ENCODE measurements at regions not wholly inside any gene's neighbourhood (a gene's known extent, or its start where the extent isn't known, plus 50 kb on each side); places are given as distances from the start of the nearest gene placed in this dataset.
A peak's percentile ranks its signal among the peaks of the same experiment; 100 is the strongest.

DNA sequence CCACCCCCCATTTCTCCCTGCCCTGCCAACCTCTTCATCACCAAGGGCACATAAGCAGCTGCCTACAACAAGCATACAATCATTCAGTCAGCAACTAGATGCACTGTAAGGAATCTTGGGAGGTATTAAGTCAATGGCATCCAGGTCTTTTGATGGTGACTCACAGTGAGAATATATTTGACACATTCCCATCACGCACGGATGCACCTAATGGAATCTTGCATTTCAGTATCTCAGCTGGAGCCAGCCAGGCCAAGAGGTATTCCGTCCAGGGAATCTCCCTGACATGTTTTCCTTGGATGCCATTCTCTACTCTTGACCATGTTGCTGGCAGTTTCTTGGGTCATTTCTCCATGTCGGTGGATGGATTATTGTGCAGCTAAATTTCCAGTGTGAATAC, 73.9 kb upstream of the CAPRIN2 start:
- Histone ChIP-seq H3K79me2 (ENCODE audit: control insufficient read depth, insufficient read depth, low read length) (no peaks in the 10 kb centered on the region), H3K27ac (ENCODE audit: insufficient read depth, low read length) (no peak overlapping the region), H3K9ac (ENCODE audit: insufficient read depth, low read length) (no peak overlapping the region), H3K9me3 (ENCODE audit: control insufficient read depth, insufficient read depth, low read depth, low read length) (no peaks in the 10 kb centered on the region), H2AFZ (ENCODE audit: low read length) (no peak overlapping the region), H3K36me3 (ENCODE audit: control insufficient read depth, insufficient read depth, low read length) (no peaks in the 10 kb centered on the region), H3K4me3 (replicated peaks in 1 of 4; ENCODE audit: control extremely low read depth in 1 of 4, insufficient read depth in 1 of 4, low read depth in 3 of 4, low read length in 4 of 4) (no peak overlapping the region), H4K20me1 (ENCODE audit: control insufficient read depth, extremely low read depth, insufficient read depth, low read length) (no peaks in the 10 kb centered on the region), H3K27me3 (ENCODE audit: control insufficient read depth, insufficient read depth, low read length) (peaks cover 10% of the 10 kb centered on the region), H3K4me1 (ENCODE audit: control insufficient read depth, extremely low read depth, insufficient read depth, low read length) (no peaks in the 10 kb centered on the region), H3K4me2 (ENCODE audit: extremely low read depth, insufficient read depth, low read length) (no peak overlapping the region)
- TF ChIP-seq EZH2 (IDR thresholded peaks at IDR 0.05; ENCODE audit: low read length, missing control alignments): no peak
- TF ChIP-seq, protein P1, sequence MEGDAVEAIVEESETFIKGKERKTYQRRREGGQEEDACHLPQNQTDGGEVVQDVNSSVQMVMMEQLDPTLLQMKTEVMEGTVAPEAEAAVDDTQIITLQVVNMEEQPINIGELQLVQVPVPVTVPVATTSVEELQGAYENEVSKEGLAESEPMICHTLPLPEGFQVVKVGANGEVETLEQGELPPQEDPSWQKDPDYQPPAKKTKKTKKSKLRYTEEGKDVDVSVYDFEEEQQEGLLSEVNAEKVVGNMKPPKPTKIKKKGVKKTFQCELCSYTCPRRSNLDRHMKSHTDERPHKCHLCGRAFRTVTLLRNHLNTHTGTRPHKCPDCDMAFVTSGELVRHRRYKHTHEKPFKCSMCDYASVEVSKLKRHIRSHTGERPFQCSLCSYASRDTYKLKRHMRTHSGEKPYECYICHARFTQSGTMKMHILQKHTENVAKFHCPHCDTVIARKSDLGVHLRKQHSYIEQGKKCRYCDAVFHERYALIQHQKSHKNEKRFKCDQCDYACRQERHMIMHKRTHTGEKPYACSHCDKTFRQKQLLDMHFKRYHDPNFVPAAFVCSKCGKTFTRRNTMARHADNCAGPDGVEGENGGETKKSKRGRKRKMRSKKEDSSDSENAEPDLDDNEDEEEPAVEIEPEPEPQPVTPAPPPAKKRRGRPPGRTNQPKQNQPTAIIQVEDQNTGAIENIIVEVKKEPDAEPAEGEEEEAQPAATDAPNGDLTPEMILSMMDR (conservative IDR thresholded peaks at IDR 0.05 in 1 of 2, IDR thresholded peaks at IDR 0.05 in 1 of 2; ENCODE audit: low read depth in 1 of 2, low read length in 2 of 2): no peak
- peak in 1 of 2 donors; percentile 72 for DNase-seq (ENCODE audit: low read depth in 2 of 2)

DNA sequence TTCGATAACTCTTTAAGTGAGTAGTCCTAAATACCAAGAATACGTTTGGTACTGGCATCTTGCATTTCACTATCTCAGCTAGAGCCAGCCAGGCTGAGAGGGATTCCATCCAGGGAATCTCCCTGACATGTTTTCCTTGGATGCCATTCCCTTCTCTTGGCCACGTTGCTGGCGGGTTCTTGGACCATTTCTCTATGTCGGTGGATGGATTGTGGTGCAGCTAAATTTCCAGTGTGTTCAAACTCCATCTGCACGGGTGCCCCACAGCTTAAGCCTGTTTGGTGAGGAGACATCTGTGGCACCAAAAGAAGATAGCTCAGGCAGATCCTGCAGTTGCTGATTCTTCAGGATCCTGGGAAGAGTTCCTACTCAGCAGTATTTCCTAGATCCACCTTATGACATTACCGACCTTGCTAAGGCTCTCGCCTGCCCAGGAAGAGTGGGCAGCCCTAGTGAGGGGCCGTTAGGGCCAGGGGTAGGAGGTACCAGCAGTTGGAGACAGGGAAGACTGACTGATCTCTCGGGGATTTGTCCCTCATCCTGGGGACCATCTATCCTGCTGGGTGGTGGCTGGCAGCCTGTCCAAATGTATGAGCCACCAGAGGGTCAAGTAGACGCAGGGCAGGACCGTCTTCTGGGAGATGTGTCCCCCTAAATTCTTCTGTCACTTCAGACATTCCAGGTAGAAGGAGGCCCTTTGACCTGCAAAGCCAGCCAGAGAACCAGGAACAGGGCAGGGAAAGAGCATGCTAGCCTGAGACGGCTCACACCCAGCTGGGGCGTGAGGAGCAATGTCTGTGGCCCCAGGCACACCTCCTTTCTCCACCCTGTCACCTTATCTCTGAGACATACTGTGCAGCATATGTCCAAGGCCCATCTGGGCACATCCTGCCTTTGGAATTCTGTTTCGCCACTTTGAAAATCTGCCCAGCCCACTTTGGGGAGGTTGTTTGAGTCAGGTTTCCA, 72.6 kb upstream of the CAPRIN2 start:
- Histone ChIP-seq H3K79me2 (ENCODE audit: control insufficient read depth, insufficient read depth, low read length) (no peaks in the 10 kb centered on the region), H3K9me3 (ENCODE audit: control insufficient read depth, insufficient read depth, low read depth, low read length) (no peaks in the 10 kb centered on the region), H3K27me3 (ENCODE audit: control insufficient read depth, insufficient read depth, low read length) (peaks cover 10% of the 10 kb centered on the region), H3K27ac (ENCODE audit: insufficient read depth, low read length) (no peak overlapping the region), H3K9ac (ENCODE audit: insufficient read depth, low read length) (no peak overlapping the region), H4K20me1 (ENCODE audit: control insufficient read depth, extremely low read depth, insufficient read depth, low read length) (no peaks in the 10 kb centered on the region), H3K4me2 (ENCODE audit: extremely low read depth, insufficient read depth, low read length) (no peak overlapping the region), H3K4me1 (ENCODE audit: control insufficient read depth, extremely low read depth, insufficient read depth, low read length) (no peaks in the 10 kb centered on the region), H3K36me3 (ENCODE audit: control insufficient read depth, insufficient read depth, low read length) (no peaks in the 10 kb centered on the region), H3K4me3 (replicated peaks in 1 of 4; ENCODE audit: control extremely low read depth in 1 of 4, insufficient read depth in 1 of 4, low read depth in 3 of 4, low read length in 4 of 4) (no peak overlapping the region), H2AFZ (ENCODE audit: low read length) (no peak overlapping the region)
- no peak for DNase-seq (ENCODE audit: low read depth in 2 of 2)
- no peak for TF ChIP-seq EZH2 (IDR thresholded peaks at IDR 0.05; ENCODE audit: low read length, missing control alignments)
- TF ChIP-seq, protein P1 (conservative IDR thresholded peaks at IDR 0.05 in 1 of 2, IDR thresholded peaks at IDR 0.05 in 1 of 2; ENCODE audit: low read depth in 1 of 2, low read length in 2 of 2): no peak

DNA sequence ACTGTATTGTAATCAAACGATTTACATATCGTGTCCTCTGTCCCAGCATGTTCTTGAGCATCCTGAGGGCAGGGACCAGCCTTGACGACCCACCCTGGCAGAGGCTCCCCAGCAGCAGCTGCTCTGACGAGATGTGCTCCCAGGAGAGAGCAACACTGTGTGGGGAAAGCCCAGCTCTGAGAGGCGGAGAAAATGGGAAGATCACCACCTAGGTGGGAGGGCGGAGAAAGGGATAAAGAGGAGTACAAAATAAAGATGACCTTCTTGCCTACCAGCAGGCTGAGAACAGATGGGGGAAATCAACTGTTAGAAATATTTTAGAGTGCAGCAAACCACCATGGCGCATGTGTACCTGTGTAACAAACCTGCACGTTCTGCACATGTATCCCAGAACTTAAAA, 71.5 kb upstream of the CAPRIN2 start:
- Histone ChIP-seq H3K4me2 (ENCODE audit: extremely low read depth, insufficient read depth, low read length) (no peak overlapping the region), H3K4me3 (replicated peaks in 1 of 4; ENCODE audit: control extremely low read depth in 1 of 4, insufficient read depth in 1 of 4, low read depth in 3 of 4, low read length in 4 of 4) (no peak overlapping the region), H3K36me3 (ENCODE audit: control insufficient read depth, insufficient read depth, low read length) (no peaks in the 10 kb centered on the region), H3K79me2 (ENCODE audit: control insufficient read depth, insufficient read depth, low read length) (no peaks in the 10 kb centered on the region), H3K9me3 (ENCODE audit: control insufficient read depth, insufficient read depth, low read depth, low read length) (no peaks in the 10 kb centered on the region), H3K9ac (ENCODE audit: insufficient read depth, low read length) (no peak overlapping the region), H3K27ac (ENCODE audit: insufficient read depth, low read length) (no peak overlapping the region), H3K27me3 (ENCODE audit: control insufficient read depth, insufficient read depth, low read length) (peaks cover 10% of the 10 kb centered on the region), H4K20me1 (ENCODE audit: control insufficient read depth, extremely low read depth, insufficient read depth, low read length) (no peaks in the 10 kb centered on the region), H3K4me1 (ENCODE audit: control insufficient read depth, extremely low read depth, insufficient read depth, low read length) (no peaks in the 10 kb centered on the region), H2AFZ (ENCODE audit: low read length) (no peak overlapping the region)
- TF ChIP-seq, protein P1 (conservative IDR thresholded peaks at IDR 0.05 in 1 of 2, IDR thresholded peaks at IDR 0.05 in 1 of 2; ENCODE audit: low read depth in 1 of 2, low read length in 2 of 2): no peak
- TF ChIP-seq EZH2 (IDR thresholded peaks at IDR 0.05; ENCODE audit: low read length, missing control alignments): no peak
- DNase-seq (ENCODE audit: low read depth in 2 of 2): no peak
